Heart left ventricle (tissue), 13 donors: ENCODE measurements at regions not wholly inside any gene's neighbourhood (a gene's known extent, or its start where the extent isn't known, plus 50 kb on each side); places are given as distances from the start of the nearest gene placed in this dataset.

Experiments used
- CTCF ChIP-seq, 12 donors: fragments of 200-600 bp; sonication (generic) in 4 of 12; IDR thresholded peaks; one replicate each; pipeline versions ENCODE4 v1.5.0 to v1.8.0; 2018 to 2022; ENCODE audit warnings: antibody characterized with exemption in 12 of 12, mild to moderate bottlenecking in 5 of 12
- POLR2A ChIP-seq, 2 donors: fragments of 450-650 bp; IDR thresholded peaks; one replicate each; pipeline ENCODE4 v1.6.1; 2017; ENCODE audit warnings: antibody characterized with exemption in 2 of 2, mild to moderate bottlenecking in 2 of 2, moderate library complexity in 2 of 2
- donor health status: ischemic (EF 13 %, LVEDD 7.1; RV severe dilation, severe dysfunction).
- donor health status: DM: no; HTN: yes; CAD: no.
- donor health status: DM: no; HTN: no; CAD: no.
- donor health status: ischemic (EF 25% LVEDD 6.9; RV normal size, moderate dysfunction).
- donor health status: ischemic (EF 25% LVEDD 5.7; RV mildly dilated, moderate dysfunction).
- donor health status: ischemic (EF 35%, LVEDD 5.7; RV mildly dilated, moderate dysfunction).
- donor health status: nonischemic (EF 11% LVEDD 7.7; RV severe dilation, severe dysfunction).
- donor health status: DM: yes; HTN: yes; CAD: no.
- donor health status: PGD.
- donor health status: ischemic (EF 29% LVEDD 5.4; RV normal size, mild dysfunction).
- donor health status: nonischemic (EF 23%, LVEDD 6.1; RV moderate dilation, normal function).

GRCh38 chrX:1802912-1803311 lies 188.1 kb downstream of the ASMT start:
- TF ChIP-seq CTCF (IDR thresholded peaks at IDR 0.05) (no peak), POLR2A (IDR thresholded peaks at IDR 0.05) (no peak)
